Gastrocnemius medialis (tissue), 4 donors: ENCODE measurements at regions not wholly inside any gene's neighbourhood (a gene's known extent, or its start where the extent isn't known, plus 50 kb on each side); places are given as distances from the start of the nearest gene placed in this dataset.

Source experiments
- ATAC-seq, 2 donors: fragments of 150-250 bp; one replicate each; pipeline ENCODE4 v1.9.1; 2016
- DNase-seq, 2 donors: peaks; one replicate each; pipeline ENCODE4 v3.0.0-alpha.2; 2019
- H3K27ac ChIP-seq, 4 donors: fragments of 200-600 bp; sonication (generic); 1 replicate in 1 of 4; 2 replicates in 3 of 4; pipeline ENCODE4 v1.5.1; 2016 to 2018; ENCODE audit warnings: mild to moderate bottlenecking in 2 of 4, moderate library complexity in 1 of 4
- H3K27me3 ChIP-seq, 3 donors: fragments of 200-600 bp; sonication (generic) in 2 of 3; 1 replicate in 1 of 3; 2 replicates in 2 of 3; pipeline versions ENCODE4 v1.5.1 to v1.6.0; 2016 to 2019; ENCODE audit warnings: mild to moderate bottlenecking in 1 of 3, moderate library complexity in 1 of 3
- H3K36me3 ChIP-seq, 2 donors: fragments of 200-600 bp; sonication (generic) in 1 of 2; one replicate each; pipeline ENCODE4 v1.5.1; 2017 to 2018
- H3K4me1 ChIP-seq, 2 donors: fragments of 200-600 bp; sonication (generic) in 1 of 2; one replicate each; pipeline ENCODE4 v1.5.1; 2016 to 2017; ENCODE audit warnings: mild to moderate bottlenecking in 2 of 2
- H3K4me3 ChIP-seq, 4 donors: fragments of 200-600 bp; sonication (generic) in 3 of 4; 1 replicate in 1 of 4; 2 replicates in 3 of 4; pipeline ENCODE4 v1.5.1; 2016 to 2019; ENCODE audit warnings: mild to moderate bottlenecking in 2 of 4
- H3K9me3 ChIP-seq, 3 donors: fragments of 200-600 bp; sonication (generic) in 2 of 3; 1 replicate in 1 of 3; 2 replicates in 2 of 3; pipeline ENCODE4 v1.5.1; 2016 to 2019
- CTCF ChIP-seq, 5 experiments: fragments of 450-650 bp in 3 of 5; fragments of 200-600 bp in 2 of 5; sonication (generic) in 2 of 5; IDR thresholded peaks in 4 of 5; conservative IDR thresholded peaks in 1 of 5; 1 replicate in 4 of 5; 2 replicates in 1 of 5; pipeline ENCODE4 v1.5.1; 2016 to 2019; ENCODE audit warnings: antibody characterized with exemption in 5 of 5, mild to moderate bottlenecking in 3 of 5, moderate library complexity in 3 of 5
- POLR2A ChIP-seq, 2 donors: fragments of 450-650 bp; IDR thresholded peaks; one replicate each; pipeline ENCODE4 v1.6.1; 2017; ENCODE audit warnings: antibody characterized with exemption in 2 of 2, mild to moderate bottlenecking in 2 of 2, moderate library complexity in 2 of 2
- in situ Hi-C, 4 donors: fragments of 200-750 bp; cut with MboI; loops; one replicate each; pipeline versions ENCODE4 v1.15.0 to v1.8.0; 2017; ENCODE audit warnings: low sequenced_read_pairs in 4 of 4
- intact Hi-C: fragments of 100-400 bp; cut with DNase I; formaldehyde crosslinking; loops from one replicate; pipeline ENCODE4 v1.15.1; 2023; ENCODE audit warnings: low total_unique reads

- TF ChIP-seq POLR2A (IDR thresholded peaks at IDR 0.05) (no peak), CTCF (IDR thresholded peaks at IDR 0.05 in 4 of 5, conservative IDR thresholded peaks at IDR 0.05 in 1 of 5) (peak in 2 of 5 experiments; percentile 23 to 24)
- Histone ChIP-seq H3K27ac (no peak overlapping the region), H3K27me3 (peaks cover 11 to 21% (median 14%) of the 10 kb centered on the region in 3 donors), H3K4me1 (no peaks in the 10 kb centered on the region), H3K9me3 (peaks cover 0 to 1% (median 0%) of the 10 kb centered on the region in 3 donors), H3K36me3 (no peaks in the 10 kb centered on the region), H3K4me3 (peak overlapping the region in 3 of 4 donors; percentile 7 to 28 (median 11))
- in situ Hi-C loops = no loop called here
- DNase-seq = no peak
- intact Hi-C loops = no loop called here
- ATAC-seq = no peak
Measured at GRCh38 chr2:20106746-20107145, 55.3 kb upstream of the LAPTM4A start.

- TF ChIP-seq POLR2A (IDR thresholded peaks at IDR 0.05) = no peak
- no peak for TF ChIP-seq CTCF (IDR thresholded peaks at IDR 0.05 in 4 of 5, conservative IDR thresholded peaks at IDR 0.05 in 1 of 5)
- intact Hi-C loops (no loop called here), in situ Hi-C loops (no loop called here)
- Histone ChIP-seq H3K4me1 (no peaks in the 10 kb centered on the region), H3K9me3 (peaks cover 0 to 4% (median 0%) of the 10 kb centered on the region in 3 donors), H3K27ac (no peak overlapping the region), H3K27me3 (peaks cover 11 to 21% (median 14%) of the 10 kb centered on the region in 3 donors), H3K4me3 (no peak overlapping the region), H3K36me3 (no peaks in the 10 kb centered on the region)
- DNase-seq = no peak
- no peak for ATAC-seq
Measured at GRCh38 chr2:20104900-20105545, 53.6 kb upstream of the LAPTM4A start.

- intact Hi-C loops = no loop called here
- in situ Hi-C loops = no loop called here
Measured at GRCh38 chr2:20103530-20103929, 52.1 kb upstream of the LAPTM4A start.

More at GRCh38 chr2:20103530-20103929, 52.1 kb upstream of the LAPTM4A start:
- Histone ChIP-seq H3K27me3 (peaks cover 11 to 21% (median 14%) of the 10 kb centered on the region in 3 donors), H3K4me3 (no peak overlapping the region), H3K4me1 (no peaks in the 10 kb centered on the region), H3K27ac (no peak overlapping the region), H3K9me3 (peaks cover 0 to 4% (median 0%) of the 10 kb centered on the region in 3 donors), H3K36me3 (no peaks in the 10 kb centered on the region)
- DNase-seq = no peak
- TF ChIP-seq POLR2A (IDR thresholded peaks at IDR 0.05) = no peak
- TF ChIP-seq CTCF (IDR thresholded peaks at IDR 0.05 in 4 of 5, conservative IDR thresholded peaks at IDR 0.05 in 1 of 5) = no peak
- ATAC-seq = no peak
